Astrocyte (in vitro differentiated cells and primary cell): ENCODE measurements at regions not wholly inside any gene's neighbourhood (a gene's known extent, or its start where the extent isn't known, plus 50 kb on each side); places are given as distances from the start of the nearest gene placed in this dataset.
"Not testable (repeated sequence)": the region's sequence is repeated elsewhere in the genome, so short reads cannot be mapped to it uniquely, and the experiment has no call there.

Experiments
- DNase-seq: peaks from one replicate; pipeline ENCODE4 v3.0.0-alpha.2; 2010; ENCODE audit warnings: low read depth
- FAIRE-seq: peaks from 2 replicates; lab custom pipeline; 2011; peaks lifted over from hg19 to GRCh38; lab: Jason Lieb, UNC
- H2AFZ ChIP-seq: 2 replicates; pipeline ENCODE4 v1.6.0; 2012; ENCODE audit warnings: low read depth, low read length, inconsistent platforms
- H3K27ac ChIP-seq: 2 replicates; pipeline ENCODE4 v1.5.1; 2011; ENCODE audit warnings: low read depth, low read length, inconsistent platforms
- H3K27me3 ChIP-seq: 2 replicates; pipeline ENCODE4 v1.6.0; 2011; ENCODE audit warnings: low read length, inconsistent platforms; ENCODE audit not compliant: insufficient read depth
- H3K36me3 ChIP-seq: 2 replicates; pipeline ENCODE4 v1.5.1; 2011; ENCODE audit warnings: low read length, inconsistent platforms; ENCODE audit not compliant: insufficient read depth
- H3K4me1 ChIP-seq: 2 replicates; pipeline ENCODE4 v1.5.1; 2011; ENCODE audit warnings: low read length, inconsistent platforms; ENCODE audit not compliant: insufficient read depth
- H3K4me2 ChIP-seq: 2 replicates; pipeline ENCODE4 v1.6.0; 2012; ENCODE audit warnings: low read length, inconsistent platforms
- H3K4me3 ChIP-seq: 2 replicates; pipeline ENCODE4 v1.5.1; 2011; ENCODE audit warnings: low read depth, mild to moderate bottlenecking, low read length, inconsistent platforms; ENCODE audit not compliant: insufficient read depth
- H3K79me2 ChIP-seq: 2 replicates; pipeline ENCODE4 v1.6.0; 2012; ENCODE audit warnings: mild to moderate bottlenecking, low read length, inconsistent platforms; ENCODE audit not compliant: insufficient read depth
- H3K9ac ChIP-seq: 2 replicates; pipeline ENCODE4 v1.6.0; 2012; ENCODE audit warnings: mild to moderate bottlenecking, low read length, inconsistent platforms
- H3K9me3 ChIP-seq: 2 replicates; pipeline ENCODE4 v1.5.1; 2012; ENCODE audit warnings: low read depth, mild to moderate bottlenecking, low read length, inconsistent platforms; ENCODE audit not compliant: insufficient read depth
- H4K20me1 ChIP-seq: 2 replicates; pipeline ENCODE4 v1.6.0; 2012; ENCODE audit warnings: low read length, inconsistent platforms; ENCODE audit not compliant: insufficient read depth
- H3K27ac Mint-ChIP-seq: one replicate; pipeline ENCODE4 v1.8.0; 2021; ENCODE audit warnings: mild to moderate bottlenecking, mixed read lengths; ENCODE audit not compliant: unreplicated experiment
- H3K27me3 Mint-ChIP-seq: one replicate; pipeline ENCODE4 v1.8.0; 2021; ENCODE audit warnings: low read depth, mixed read lengths; ENCODE audit not compliant: unreplicated experiment
- H3K36me3 Mint-ChIP-seq: one replicate; pipeline ENCODE4 v1.8.0; 2021; ENCODE audit warnings: low read depth, mixed read lengths; ENCODE audit not compliant: unreplicated experiment
- H3K4me1 Mint-ChIP-seq: one replicate; pipeline ENCODE4 v1.8.0; 2021; ENCODE audit warnings: low read depth, mixed read lengths; ENCODE audit not compliant: unreplicated experiment
- H3K4me3 Mint-ChIP-seq: one replicate; pipeline ENCODE4 v1.8.0; 2021; ENCODE audit warnings: mild to moderate bottlenecking, moderate library complexity, mixed read lengths; ENCODE audit not compliant: unreplicated experiment
- H3K9me3 Mint-ChIP-seq: one replicate; pipeline ENCODE4 v1.8.0; 2021; ENCODE audit warnings: mild to moderate bottlenecking, mixed read lengths; ENCODE audit not compliant: unreplicated experiment
- CTCF ChIP-seq: IDR thresholded peaks from 2 replicates; pipeline ENCODE4 v1.5.1; 2011; ENCODE audit warnings: low read depth, mild to moderate bottlenecking, inconsistent platforms, low read length, moderate library complexity; ENCODE audit not compliant: insufficient read depth
- EZH2 ChIP-seq: IDR thresholded peaks from 2 replicates; pipeline ENCODE4 v1.6.1; 2012; ENCODE audit warnings: mild to moderate bottlenecking, low read length, inconsistent platforms; ENCODE audit not compliant: insufficient read depth

GRCh38 chr2:234363647-234364294 is 133.1 kb downstream of the ARL4C start:
- Mint-ChIP-seq H3K4me1 (peaks cover 28% of the 10 kb centered on the region), H3K4me3 (no peak overlapping the region), H3K36me3 (no peaks in the 10 kb centered on the region), H3K27me3 (no peaks in the 10 kb centered on the region), H3K9me3 (peaks cover 8% of the 10 kb centered on the region), H3K27ac (no peak overlapping the region)
- Histone ChIP-seq H3K9ac (no peak overlapping the region), H2AFZ (peak overlapping the region; percentile 21), H3K79me2 (no peaks in the 10 kb centered on the region), H3K27me3 (no peaks in the 10 kb centered on the region), H3K4me2 (peak overlapping the region; percentile 55), H3K4me1 (peaks cover 8% of the 10 kb centered on the region), H3K36me3 (no peaks in the 10 kb centered on the region), H3K27ac (no peak overlapping the region), H3K9me3 (no peaks in the 10 kb centered on the region), H3K4me3 (no peak overlapping the region), H4K20me1 (no peaks in the 10 kb centered on the region)
- DNase-seq (no peak), FAIRE-seq (no peak)
- TF ChIP-seq EZH2 = no peak
- TF ChIP-seq CTCF = no peak

- peak overlapping the region; percentile 55 for H3K4me2 ChIP-seq
- Mint-ChIP-seq H3K4me1 (peaks cover 23% of the 10 kb centered on the region), H3K36me3 (peaks cover 2% of the 10 kb centered on the region), H3K9me3 (peaks cover 8% of the 10 kb centered on the region), H3K27ac (no peak overlapping the region), H3K4me3 (no peak overlapping the region), H3K27me3 (no peaks in the 10 kb centered on the region)
- H3K27ac ChIP-seq = no peak overlapping the region
- no peaks in the 10 kb centered on the region for H4K20me1 ChIP-seq
- H3K9me3 ChIP-seq = no peaks in the 10 kb centered on the region
- H3K4me1 ChIP-seq = peaks cover 8% of the 10 kb centered on the region
- FAIRE-seq = peak; percentile 26
- no peaks in the 10 kb centered on the region for H3K27me3 ChIP-seq
- no peaks in the 10 kb centered on the region for H3K36me3 ChIP-seq
- H2AFZ ChIP-seq = no peak overlapping the region
- H3K9ac ChIP-seq = no peak overlapping the region
- no peak overlapping the region for H3K4me3 ChIP-seq
- H3K79me2 ChIP-seq = no peaks in the 10 kb centered on the region
- no peak for TF ChIP-seq CTCF
- no peak for TF ChIP-seq EZH2
- DNase-seq = peak; percentile 69
These were observed 133.8 kb downstream of the ARL4C start for GRCh38 chr2:234363011-234363487.

DNA sequence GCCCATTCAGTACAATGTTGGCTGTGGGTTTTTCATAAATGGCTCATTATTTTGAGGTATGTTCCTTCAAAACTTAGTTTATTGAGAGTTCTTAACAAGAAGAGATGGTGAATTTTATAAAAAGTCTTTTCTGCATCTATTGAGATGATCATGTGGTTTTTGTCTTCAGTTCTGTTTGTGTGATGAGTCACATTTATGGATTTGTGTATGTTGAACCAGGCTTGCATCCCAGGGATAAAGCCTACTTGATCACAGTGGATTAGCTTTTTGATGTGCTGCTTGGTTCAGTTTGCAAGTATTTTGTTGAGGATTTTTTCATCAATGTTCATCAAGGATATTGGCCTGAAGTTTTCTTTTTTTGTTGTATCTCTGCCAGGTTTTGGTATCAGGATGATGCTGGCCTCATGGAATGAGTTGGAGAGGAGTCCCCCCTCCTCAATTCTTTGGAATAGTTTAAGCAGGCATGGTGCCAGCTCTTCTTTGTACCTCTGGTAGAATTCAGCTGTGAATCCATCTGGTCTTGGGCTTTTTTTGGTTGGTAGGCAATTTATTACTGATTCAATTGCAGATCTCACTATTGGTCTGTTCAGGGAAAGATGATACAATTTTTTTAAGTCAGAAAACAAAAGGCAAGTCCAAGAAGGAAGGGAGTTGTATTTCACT is 136.4 kb downstream of the ARL4C start:
- not testable (repeated sequence) for H3K36me3 ChIP-seq, H3K4me1 ChIP-seq, H3K79me2 ChIP-seq, H3K27ac ChIP-seq, H3K27me3 Mint-ChIP-seq, H4K20me1 ChIP-seq, H3K9ac ChIP-seq, H3K9me3 Mint-ChIP-seq, FAIRE-seq, H3K9me3 ChIP-seq, H3K27me3 ChIP-seq, H3K4me2 ChIP-seq, H3K4me3 Mint-ChIP-seq, H3K27ac Mint-ChIP-seq, H2AFZ ChIP-seq, H3K36me3 Mint-ChIP-seq, H3K4me3 ChIP-seq
- DNase-seq = peak; percentile 35
- peaks cover 25% of the 10 kb centered on the region for H3K4me1 Mint-ChIP-seq
